Karpas-422 (cell line): ENCODE measurements at regions not wholly inside any gene's neighbourhood (a gene's known extent, or its start where the extent isn't known, plus 50 kb on each side); places are given as distances from the start of the nearest gene placed in this dataset.

Experiments
- DNase-seq: peaks from one replicate; pipeline ENCODE4 v3.0.0-alpha.2; 2015
- H2AFZ ChIP-seq: fragments of 200-600 bp; sonication (generic); 2 replicates; pipeline ENCODE4 v1.6.1; 2014; ENCODE audit warnings: antibody characterized with exemption, low read length, mixed read lengths
- H3K27ac ChIP-seq: fragments of 200-600 bp; sonication (generic); 2 replicates; pipeline ENCODE4 v1.5.1; 2014; ENCODE audit warnings: mild to moderate bottlenecking, low read length, moderate library complexity
- H3K27me3 ChIP-seq: fragments of 200-600 bp; sonication (generic); 2 replicates; pipeline ENCODE4 v1.6.1; 2014; ENCODE audit warnings: low read length, mixed read lengths
- H3K36me3 ChIP-seq: fragments of 200-600 bp; sonication (generic); 2 replicates; pipeline ENCODE4 v1.6.1; 2014; ENCODE audit warnings: low read length, mixed read lengths; ENCODE audit not compliant: insufficient read depth
- H3K4me1 ChIP-seq: fragments of 200-600 bp; sonication (generic); 2 replicates; pipeline ENCODE4 v1.6.1; 2014; ENCODE audit warnings: mild to moderate bottlenecking, low read length, mixed read lengths
- H3K4me2 ChIP-seq: fragments of 200-600 bp; sonication (generic); 2 replicates; pipeline ENCODE4 v1.6.1; 2014; ENCODE audit warnings: low read length, low read depth, mild to moderate bottlenecking; ENCODE audit not compliant: poor library complexity, severe bottlenecking
- H3K4me3 ChIP-seq: fragments of 200-600 bp; sonication (generic); 2 replicates; pipeline ENCODE4 v1.5.1; 2014; ENCODE audit warnings: mild to moderate bottlenecking, antibody characterized with exemption, low read length, mixed read lengths
- H3K79me2 ChIP-seq: fragments of 200-600 bp; sonication (generic); 2 replicates; pipeline ENCODE4 v1.6.1; 2014; ENCODE audit warnings: mild to moderate bottlenecking, low read length, mixed read lengths
- H3K9ac ChIP-seq: fragments of 200-600 bp; sonication (generic); 2 replicates; pipeline ENCODE4 v1.6.0; 2014; ENCODE audit warnings: low read length
- H3K9me2 ChIP-seq: fragments of 200-600 bp; sonication (generic), shearing (Covaris generic); replicated peaks from 2 replicates; pipeline ENCODE4 v1.6.0; 2014; ENCODE audit warnings: mild to moderate bottlenecking, low read length, moderate library complexity; ENCODE audit not compliant: insufficient read depth
- H3K9me3 ChIP-seq: fragments of 300-700, 200-600 bp; sonication (generic); 2 replicates; pipeline ENCODE4 v1.6.1; 2014; ENCODE audit warnings: low read length, mixed read lengths
- H4K20me1 ChIP-seq: fragments of 200-600 bp; sonication (generic); 2 replicates; pipeline ENCODE4 v1.6.1; 2014; ENCODE audit warnings: mild to moderate bottlenecking, antibody characterized with exemption, low read length, low read depth; ENCODE audit not compliant: insufficient read depth

DNA sequence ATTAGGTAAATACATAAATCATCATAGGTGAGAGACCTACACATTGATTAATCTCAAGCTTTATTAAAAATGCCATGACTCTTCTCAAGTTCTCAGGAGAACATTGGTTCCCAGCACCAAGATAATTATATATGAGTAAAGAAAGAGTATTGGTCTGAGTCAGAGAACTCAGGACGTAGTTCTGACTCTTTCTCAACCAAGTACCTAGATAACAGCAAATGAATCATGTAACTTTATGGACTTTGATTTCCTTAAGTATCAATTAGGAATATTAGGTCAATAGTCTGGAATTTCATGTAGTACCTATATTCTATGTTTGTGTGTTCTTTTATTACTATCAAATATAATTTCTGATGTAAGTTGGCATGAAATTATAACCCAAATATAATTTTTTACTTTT lies 409.9 kb downstream of the GABRG1 start:
- Histone ChIP-seq H3K27ac (no peak overlapping the region), H3K36me3 (no peaks in the 10 kb centered on the region), H3K4me2 (no peak overlapping the region), H3K4me3 (no peak overlapping the region), H3K9me2 (no peaks in the 10 kb centered on the region), H3K9me3 (peaks cover 40% of the 10 kb centered on the region), H3K27me3 (no peaks in the 10 kb centered on the region), H3K4me1 (no peaks in the 10 kb centered on the region), H3K79me2 (no peaks in the 10 kb centered on the region), H2AFZ (no peak overlapping the region), H4K20me1 (no peaks in the 10 kb centered on the region), H3K9ac (no peak overlapping the region)
- DNase-seq: no peak

- Histone ChIP-seq H3K9me2 (no peaks in the 10 kb centered on the region), H2AFZ (no peak overlapping the region)
- DNase-seq: no peak
These were observed 422.2 kb downstream of the GABRG1 start for GRCh38 chr4:45701621-45702020.

DNA sequence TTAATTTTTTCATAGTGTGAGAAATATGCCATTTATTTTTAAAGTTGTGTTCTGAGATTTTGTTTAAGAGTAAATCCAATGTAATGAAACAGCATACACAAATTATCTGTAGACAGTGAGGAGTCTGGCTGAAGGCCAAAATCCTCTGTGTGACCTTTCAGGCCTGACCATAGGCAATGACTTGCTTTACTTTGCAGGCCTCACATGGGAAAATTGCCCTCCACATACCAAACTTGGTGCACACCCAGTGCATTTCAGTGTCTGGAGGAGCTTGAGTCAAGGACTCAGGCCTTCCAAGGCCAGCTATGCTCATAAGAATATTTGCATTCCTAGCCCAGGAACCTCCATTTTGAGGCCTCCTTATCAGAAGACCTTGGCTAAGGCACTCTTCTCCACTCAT lies 430.1 kb downstream of the GABRG1 start:
- DNase-seq: no peak
- Histone ChIP-seq H3K9me3 (peaks cover 31% of the 10 kb centered on the region), H3K9ac (no peak overlapping the region), H3K4me2 (no peak overlapping the region), H3K9me2 (no peaks in the 10 kb centered on the region), H2AFZ (no peak overlapping the region), H3K79me2 (no peaks in the 10 kb centered on the region), H3K27ac (no peak overlapping the region), H3K27me3 (no peaks in the 10 kb centered on the region), H3K36me3 (no peaks in the 10 kb centered on the region), H4K20me1 (no peaks in the 10 kb centered on the region), H3K4me1 (no peaks in the 10 kb centered on the region), H3K4me3 (no peak overlapping the region)

More at GRCh38 chr4:45701621-45702020, 422.2 kb downstream of the GABRG1 start:
- Histone ChIP-seq H3K4me3 (no peak overlapping the region), H3K27ac (no peak overlapping the region), H3K4me2 (no peak overlapping the region), H3K36me3 (no peaks in the 10 kb centered on the region), H3K9ac (no peak overlapping the region), H3K9me3 (peaks cover 27% of the 10 kb centered on the region), H3K27me3 (no peaks in the 10 kb centered on the region), H3K4me1 (no peaks in the 10 kb centered on the region), H4K20me1 (no peaks in the 10 kb centered on the region), H3K79me2 (no peaks in the 10 kb centered on the region)

DNA sequence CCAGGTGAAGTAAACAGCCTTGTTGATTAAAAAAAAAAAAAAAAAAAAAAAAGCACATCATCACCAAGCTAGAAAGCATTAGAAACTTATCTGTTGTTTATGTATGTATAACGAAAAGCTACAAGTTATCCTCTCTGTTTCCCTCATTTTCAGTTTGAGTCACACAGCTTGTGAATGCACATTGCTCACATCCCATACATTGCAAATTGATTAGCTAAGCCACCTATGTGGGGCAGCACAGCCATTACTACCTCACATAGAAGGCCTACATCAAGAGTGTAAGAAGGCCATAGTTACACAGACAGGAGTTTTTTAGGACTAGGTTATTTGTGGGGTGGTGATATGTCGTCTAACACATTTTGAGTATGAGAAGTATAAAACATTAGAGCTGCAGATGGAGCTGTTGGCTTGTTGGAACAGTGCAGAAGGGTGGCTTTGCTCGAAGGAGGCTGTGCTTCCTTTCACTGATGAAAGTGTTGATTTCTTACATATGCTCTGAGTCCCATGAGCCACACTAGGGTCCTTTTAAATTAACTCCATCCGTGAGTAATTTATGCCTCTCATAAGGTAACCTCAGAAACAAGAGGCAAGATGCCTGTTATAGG lies 431.6 kb downstream of the GABRG1 start:
- Histone ChIP-seq H3K27ac (no peak overlapping the region), H3K36me3 (no peaks in the 10 kb centered on the region), H3K9ac (no peak overlapping the region), H3K4me1 (no peaks in the 10 kb centered on the region), H2AFZ (no peak overlapping the region), H3K9me3 (peaks cover 28% of the 10 kb centered on the region), H3K4me2 (no peak overlapping the region), H3K4me3 (no peak overlapping the region), H3K79me2 (no peaks in the 10 kb centered on the region), H3K9me2 (no peaks in the 10 kb centered on the region), H3K27me3 (no peaks in the 10 kb centered on the region), H4K20me1 (no peaks in the 10 kb centered on the region)
- no peak for DNase-seq

DNA sequence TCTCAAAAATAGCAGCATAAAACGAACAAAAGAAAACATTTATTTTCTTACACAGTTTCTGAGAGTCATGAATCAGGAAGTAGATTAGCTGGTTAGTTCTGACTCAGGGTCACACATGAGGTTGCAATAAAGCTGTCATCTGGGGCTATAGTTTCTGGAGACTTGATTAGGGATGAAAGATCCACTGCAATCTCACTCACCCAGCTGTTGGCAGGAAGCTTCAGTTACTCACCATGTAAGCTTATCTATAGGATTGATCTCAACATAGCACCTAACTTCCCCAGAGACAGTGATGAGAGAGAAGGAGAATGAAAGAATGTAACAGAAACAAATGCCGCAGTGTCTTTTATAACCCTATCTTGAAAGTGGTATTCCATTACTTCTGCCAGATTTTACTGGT lies 435.5 kb downstream of the GABRG1 start:
- Histone ChIP-seq H3K79me2 (no peaks in the 10 kb centered on the region), H3K9ac (no peak overlapping the region), H3K27me3 (no peaks in the 10 kb centered on the region), H3K4me1 (no peaks in the 10 kb centered on the region), H3K4me3 (no peak overlapping the region), H3K9me2 (no peaks in the 10 kb centered on the region), H4K20me1 (no peaks in the 10 kb centered on the region), H3K4me2 (no peak overlapping the region), H2AFZ (no peak overlapping the region), H3K27ac (no peak overlapping the region), H3K36me3 (no peaks in the 10 kb centered on the region), H3K9me3 (peaks cover 27% of the 10 kb centered on the region)
- DNase-seq: no peak

GRCh38 chr4:45679411-45679810 lies 444.4 kb downstream of the GABRG1 start:
- no peaks in the 10 kb centered on the region for H3K4me1 ChIP-seq
- H3K4me3 ChIP-seq: no peak overlapping the region
- H3K4me2 ChIP-seq: no peak overlapping the region
- no peaks in the 10 kb centered on the region for H3K9me2 ChIP-seq
- no peaks in the 10 kb centered on the region for H3K79me2 ChIP-seq
- no peak overlapping the region for H2AFZ ChIP-seq
- peaks cover 43% of the 10 kb centered on the region for H3K9me3 ChIP-seq
- no peak overlapping the region for H3K9ac ChIP-seq
- H3K27me3 ChIP-seq: no peaks in the 10 kb centered on the region
- no peak for DNase-seq
- no peak overlapping the region for H3K27ac ChIP-seq
- no peaks in the 10 kb centered on the region for H4K20me1 ChIP-seq
- H3K36me3 ChIP-seq: no peaks in the 10 kb centered on the region

DNA sequence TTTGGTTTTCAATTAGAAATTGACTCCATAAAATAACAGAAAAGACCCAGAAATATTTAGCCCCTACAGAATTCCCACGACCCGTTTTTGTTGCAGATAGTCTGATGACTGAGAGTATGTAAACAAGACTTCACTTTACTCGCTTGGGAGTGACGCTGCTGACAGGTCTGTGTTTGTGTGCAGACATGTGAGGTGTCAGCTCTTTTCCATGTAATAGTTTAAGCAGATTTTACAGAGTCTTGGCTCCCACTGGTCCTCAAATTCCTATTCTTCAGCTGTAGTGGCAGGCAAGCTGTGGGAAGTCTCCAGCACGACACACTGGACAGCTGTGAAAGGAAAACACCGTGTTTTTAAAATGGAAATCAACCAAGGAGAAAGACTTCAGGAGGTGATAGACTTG lies 455.7 kb downstream of the GABRG1 start:
- no peaks in the 10 kb centered on the region for H3K36me3 ChIP-seq
- no peaks in the 10 kb centered on the region for H3K79me2 ChIP-seq
- no peak overlapping the region for H3K4me2 ChIP-seq
- H3K9ac ChIP-seq: no peak overlapping the region
- DNase-seq: no peak
- H3K4me3 ChIP-seq: no peak overlapping the region
- no peaks in the 10 kb centered on the region for H3K4me1 ChIP-seq
- no peak overlapping the region for H3K27ac ChIP-seq
- H4K20me1 ChIP-seq: no peaks in the 10 kb centered on the region
- no peaks in the 10 kb centered on the region for H3K27me3 ChIP-seq
- H3K9me3 ChIP-seq: peaks cover 14% of the 10 kb centered on the region
- H3K9me2 ChIP-seq: no peaks in the 10 kb centered on the region
- H2AFZ ChIP-seq: no peak overlapping the region

GRCh38 chr4:45663628-45664081 lies 460.2 kb downstream of the GABRG1 start:
- H4K20me1 ChIP-seq: no peaks in the 10 kb centered on the region
- no peak overlapping the region for H2AFZ ChIP-seq
- no peak overlapping the region for H3K9ac ChIP-seq
- H3K27ac ChIP-seq: no peak overlapping the region
- no peaks in the 10 kb centered on the region for H3K4me1 ChIP-seq
- H3K36me3 ChIP-seq: no peaks in the 10 kb centered on the region
- no peak for DNase-seq
- no peak overlapping the region for H3K4me2 ChIP-seq
- H3K79me2 ChIP-seq: no peaks in the 10 kb centered on the region
- H3K4me3 ChIP-seq: no peak overlapping the region
- H3K9me3 ChIP-seq: peaks cover 5% of the 10 kb centered on the region
- no peaks in the 10 kb centered on the region for H3K9me2 ChIP-seq
- no peaks in the 10 kb centered on the region for H3K27me3 ChIP-seq

GRCh38 chr4:45663003-45663402 lies 460.9 kb downstream of the GABRG1 start:
- Histone ChIP-seq H3K27ac (no peak overlapping the region), H3K36me3 (no peaks in the 10 kb centered on the region), H3K4me2 (no peak overlapping the region), H3K9me2 (no peaks in the 10 kb centered on the region), H3K79me2 (no peaks in the 10 kb centered on the region), H3K9me3 (peaks cover 5% of the 10 kb centered on the region), H3K27me3 (no peaks in the 10 kb centered on the region), H3K4me1 (no peaks in the 10 kb centered on the region), H3K4me3 (no peak overlapping the region), H3K9ac (no peak overlapping the region), H2AFZ (no peak overlapping the region), H4K20me1 (no peaks in the 10 kb centered on the region)
- DNase-seq: no peak
